GM10266 (cell line): ENCODE measurements at regions not wholly inside any gene's neighbourhood (a gene's known extent, or its start where the extent isn't known, plus 50 kb on each side); places are given as distances from the start of the nearest gene placed in this dataset.

Experiments
- DNase-seq: peaks from one replicate; pipeline ENCODE4 v3.0.0; 2012; ENCODE audit errors: extremely low spot score
- TF ChIP-seq, protein P1 (sequence below): IDR thresholded peaks from 2 replicates; pipeline ENCODE4 v1.5.1; 2012; ENCODE audit warnings: mild to moderate bottlenecking, low read depth; ENCODE audit not compliant: control insufficient read depth, insufficient read depth; ENCODE audit errors: missing control alignments

DNA sequence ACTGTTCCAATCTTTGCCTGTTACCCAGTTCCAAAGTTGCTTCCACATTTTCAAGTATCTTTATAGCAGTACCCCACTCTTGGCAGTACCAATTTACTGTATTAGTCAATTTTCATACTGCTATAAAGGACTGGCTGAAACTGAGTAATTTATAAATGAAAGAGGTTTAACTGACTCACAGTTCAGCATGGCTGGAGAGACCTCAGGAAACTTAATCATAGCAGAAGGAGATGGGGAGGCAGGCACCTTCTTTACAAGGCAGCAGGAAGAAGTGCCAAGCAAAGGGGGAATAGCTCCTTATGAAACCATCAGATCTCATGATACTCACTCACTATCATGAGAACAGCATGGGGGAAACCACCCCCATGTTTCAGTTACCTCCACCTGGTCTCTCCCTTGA is 215.0 kb downstream of the SNAPC1 start:
- DNase-seq, result no peak
- TF ChIP-seq, protein P1, sequence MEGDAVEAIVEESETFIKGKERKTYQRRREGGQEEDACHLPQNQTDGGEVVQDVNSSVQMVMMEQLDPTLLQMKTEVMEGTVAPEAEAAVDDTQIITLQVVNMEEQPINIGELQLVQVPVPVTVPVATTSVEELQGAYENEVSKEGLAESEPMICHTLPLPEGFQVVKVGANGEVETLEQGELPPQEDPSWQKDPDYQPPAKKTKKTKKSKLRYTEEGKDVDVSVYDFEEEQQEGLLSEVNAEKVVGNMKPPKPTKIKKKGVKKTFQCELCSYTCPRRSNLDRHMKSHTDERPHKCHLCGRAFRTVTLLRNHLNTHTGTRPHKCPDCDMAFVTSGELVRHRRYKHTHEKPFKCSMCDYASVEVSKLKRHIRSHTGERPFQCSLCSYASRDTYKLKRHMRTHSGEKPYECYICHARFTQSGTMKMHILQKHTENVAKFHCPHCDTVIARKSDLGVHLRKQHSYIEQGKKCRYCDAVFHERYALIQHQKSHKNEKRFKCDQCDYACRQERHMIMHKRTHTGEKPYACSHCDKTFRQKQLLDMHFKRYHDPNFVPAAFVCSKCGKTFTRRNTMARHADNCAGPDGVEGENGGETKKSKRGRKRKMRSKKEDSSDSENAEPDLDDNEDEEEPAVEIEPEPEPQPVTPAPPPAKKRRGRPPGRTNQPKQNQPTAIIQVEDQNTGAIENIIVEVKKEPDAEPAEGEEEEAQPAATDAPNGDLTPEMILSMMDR, result no peak

- TF ChIP-seq, protein P1, result no peak
- no peak for DNase-seq
Measured at GRCh38 chr14:61988240-61988639, 226.0 kb downstream of the SNAPC1 start.

GRCh38 chr14:61992139-61992538 is 229.9 kb downstream of the SNAPC1 start:
- TF ChIP-seq, protein P1, result no peak
- DNase-seq, result no peak

GRCh38 chr14:61992926-61993325 is 230.7 kb downstream of the SNAPC1 start:
- TF ChIP-seq, protein P1, result no peak
- DNase-seq, result no peak

DNA sequence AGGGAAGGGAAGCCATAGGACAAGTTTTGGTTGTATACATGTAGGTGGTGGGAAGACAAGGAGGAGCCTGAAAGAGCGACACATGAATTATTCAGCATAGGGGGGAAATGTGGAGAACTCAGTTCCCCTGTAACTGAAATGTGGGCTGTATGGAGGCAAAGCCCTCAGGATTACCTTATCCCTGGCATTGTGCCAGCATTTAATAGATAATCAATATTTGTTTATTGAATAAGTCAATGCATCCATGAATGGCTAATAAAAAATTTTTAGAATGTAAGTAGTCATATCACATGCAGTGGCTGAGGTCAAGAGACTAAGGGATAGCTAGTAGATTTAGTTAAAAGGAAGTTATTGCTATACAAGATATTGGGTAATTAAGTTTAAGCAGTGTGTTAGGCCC is 232.4 kb downstream of the SNAPC1 start:
- TF ChIP-seq, protein P1, result no peak
- DNase-seq, result no peak

GRCh38 chr14:61996753-61997152 is 234.5 kb downstream of the SNAPC1 start:
- TF ChIP-seq, protein P1, result no peak
- no peak for DNase-seq

DNA sequence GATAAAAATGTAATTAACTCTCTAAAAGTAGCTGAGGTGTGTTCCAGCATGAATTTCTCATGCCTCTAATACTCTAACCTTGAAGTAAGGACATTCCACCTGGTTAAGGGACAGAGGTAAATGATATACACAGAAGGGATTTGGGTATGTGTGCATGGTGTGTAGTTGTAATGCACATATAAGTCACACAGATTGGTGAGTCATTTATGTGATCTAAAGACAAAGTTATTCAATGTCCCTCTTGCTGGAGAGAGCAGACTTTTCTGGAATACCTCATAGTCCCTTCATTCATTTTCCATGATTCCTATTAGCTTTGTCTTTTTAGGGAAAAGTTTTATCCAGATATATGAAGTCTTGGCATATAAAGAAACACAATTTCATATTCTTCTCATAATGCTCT is 234.9 kb downstream of the SNAPC1 start:
- no peak for DNase-seq
- TF ChIP-seq, protein P1, result no peak
